ENCODE measurements at regions not wholly inside any gene's neighbourhood (a gene's known extent, or its start where the extent isn't known, plus 50 kb on each side); places are given as distances from the start of the nearest gene placed in this dataset.

DNA sequence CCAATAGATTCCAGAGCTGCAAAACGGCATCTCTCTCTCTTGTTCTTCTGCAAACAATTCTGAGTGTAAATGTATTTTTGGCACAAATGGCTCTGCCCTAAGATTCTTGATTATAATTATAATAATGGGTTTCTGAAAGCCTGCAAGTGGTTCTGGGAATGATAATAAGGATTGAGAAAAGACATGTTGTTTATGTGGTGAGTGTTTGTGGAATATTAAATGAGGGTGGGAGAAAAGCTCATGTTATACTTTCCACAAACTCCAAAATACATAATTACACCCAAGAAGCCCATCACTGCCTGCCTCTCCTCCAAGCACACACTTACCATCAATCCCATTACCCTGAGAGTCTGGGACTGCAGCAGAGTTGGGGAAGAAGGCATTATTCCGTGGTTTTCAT is 460.0 kb upstream of the BRINP1 start:
- DNase-seq (ENCODE audit: low spot score) = no peak

DNA sequence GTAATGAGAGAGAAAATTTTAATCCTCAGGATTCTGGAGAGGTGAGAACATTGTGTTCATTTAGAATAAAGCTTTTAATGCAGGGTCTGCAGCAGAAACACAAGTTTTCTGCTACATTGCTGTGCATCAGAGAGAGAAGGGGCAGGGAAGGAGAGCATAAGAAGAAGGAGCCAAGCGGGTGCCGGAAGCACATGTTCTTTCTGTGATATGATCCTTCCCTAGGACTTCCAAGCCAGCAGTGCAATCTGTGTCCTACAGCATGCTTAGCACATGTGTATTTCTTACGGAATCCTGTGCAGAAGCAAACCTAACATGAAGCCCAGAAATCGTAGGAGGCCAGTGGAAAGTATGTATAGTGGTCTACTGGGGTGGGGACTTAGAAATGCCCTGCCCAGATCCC is 458.3 kb upstream of the BRINP1 start:
- no peak for DNase-seq (ENCODE audit: low spot score)

GRCh38 chr9:119827126-119827525 is 457.9 kb upstream of the BRINP1 start:
- no peak for DNase-seq (ENCODE audit: low spot score)

DNA sequence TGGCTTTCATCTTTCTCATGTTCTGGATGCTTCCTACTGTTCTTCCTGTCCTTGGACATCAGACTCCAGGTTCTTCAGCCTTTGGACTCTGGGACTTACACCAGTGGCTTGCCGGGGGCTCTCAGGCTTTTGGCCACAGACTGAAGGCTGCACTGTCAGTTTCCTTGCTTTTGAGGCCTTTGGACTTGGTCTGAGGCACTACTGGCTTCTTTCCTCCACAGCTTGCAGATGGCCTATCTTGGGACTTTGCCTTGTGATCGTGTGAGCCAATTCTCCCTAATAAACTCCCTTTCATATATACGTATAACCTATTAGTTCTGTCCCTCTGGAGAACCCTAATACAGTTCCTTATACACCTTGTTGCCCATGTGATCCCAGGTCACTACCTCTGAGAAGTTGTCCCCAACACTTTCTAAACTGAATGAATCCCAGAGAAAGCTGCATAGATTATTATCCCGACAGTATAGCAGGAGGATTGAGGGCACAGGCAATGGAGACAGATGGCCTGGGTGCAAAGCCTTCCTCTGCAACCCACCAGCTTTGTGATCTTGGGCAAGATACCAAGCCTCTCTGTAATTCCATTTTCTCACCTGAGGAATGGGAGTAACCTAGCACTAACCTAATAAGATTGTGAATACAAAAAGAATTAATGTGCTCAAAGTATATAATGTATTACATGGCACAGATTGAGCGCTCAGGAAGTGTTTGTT is 449.6 kb upstream of the BRINP1 start:
- DNase-seq (ENCODE audit: low spot score) = no peak

- DNase-seq (ENCODE audit: low spot score) = no peak
Measured at GRCh38 chr9:119810645-119811429, 441.6 kb upstream of the BRINP1 start.

DNA sequence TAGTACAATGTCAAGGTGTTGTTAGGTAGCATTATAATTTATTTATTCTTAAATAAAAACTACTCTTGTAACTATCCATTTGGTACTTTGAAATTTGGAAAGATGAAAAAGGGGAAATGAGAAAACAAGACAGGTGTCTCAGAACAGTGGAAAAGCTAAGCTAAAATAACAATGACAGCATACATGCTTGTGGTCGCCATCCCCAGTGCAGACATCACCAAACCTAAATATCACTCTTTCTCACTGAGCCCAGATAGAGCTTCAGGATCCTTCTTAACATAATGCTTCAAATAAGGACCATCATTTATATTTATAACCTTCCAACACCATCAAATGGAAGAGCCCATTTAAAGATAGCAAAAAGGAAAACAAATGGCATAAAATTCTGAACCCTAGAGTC is 434.4 kb upstream of the BRINP1 start:
- no peak for DNase-seq (ENCODE audit: low spot score)

DNA sequence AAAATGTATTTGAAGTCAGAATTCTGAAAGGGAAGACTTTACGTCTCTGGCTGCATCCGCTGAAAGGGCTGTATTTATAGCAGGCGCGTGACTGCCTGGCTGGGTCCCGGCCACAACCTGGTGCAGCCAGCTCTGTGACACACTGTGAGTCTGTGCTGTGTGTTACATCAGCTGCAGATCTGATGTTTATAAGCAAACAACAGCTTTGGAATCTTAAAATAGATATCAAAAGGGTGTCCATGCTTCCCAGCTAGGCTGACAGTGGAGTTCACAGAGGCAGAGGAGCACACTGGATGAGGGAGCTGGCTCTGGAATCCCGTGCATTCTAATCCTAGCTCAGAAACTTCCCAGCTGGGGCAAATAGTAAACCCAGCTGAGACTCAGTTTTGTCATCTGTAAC is 433.4 kb upstream of the BRINP1 start:
- no peak for DNase-seq (ENCODE audit: low spot score)

DNA sequence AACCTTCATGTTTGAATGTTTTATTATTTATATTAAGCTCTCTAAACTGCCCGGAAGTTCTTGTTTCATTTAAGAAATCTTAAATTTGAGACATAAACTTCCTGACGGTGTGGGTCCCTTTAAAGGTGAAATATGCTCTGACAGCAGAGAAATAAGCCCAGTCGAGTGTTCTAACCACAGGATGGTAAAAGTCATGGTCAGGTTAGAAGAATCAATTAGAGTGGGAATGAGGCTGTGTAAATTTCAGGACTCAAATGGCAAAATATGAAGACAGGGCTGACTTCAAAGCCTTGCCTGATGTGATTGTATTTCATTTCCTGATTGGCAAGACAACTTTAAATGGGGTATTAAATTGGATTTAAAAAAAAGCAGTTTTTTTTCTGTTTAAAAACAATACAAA is 432.9 kb upstream of the BRINP1 start:
- no peak for DNase-seq (ENCODE audit: low spot score)

DNA sequence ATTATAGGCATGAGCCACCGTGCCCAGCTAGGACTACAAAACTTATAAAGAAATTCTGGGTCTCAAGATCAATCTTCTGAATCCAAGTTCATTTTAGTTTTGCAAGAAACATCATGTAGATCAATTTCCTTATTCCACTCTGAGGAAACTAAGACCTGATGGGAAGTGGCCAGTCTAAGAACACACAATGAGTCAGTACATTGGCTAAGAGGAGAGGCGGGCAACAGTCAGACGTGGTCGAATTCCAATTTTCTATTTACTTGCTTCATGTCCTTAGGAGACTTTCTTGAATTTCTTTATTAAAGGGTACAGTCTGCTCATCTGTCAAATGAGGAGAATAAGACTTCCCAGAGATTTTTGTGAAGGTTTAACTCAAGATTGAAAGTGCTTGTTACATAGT is 432.1 kb upstream of the BRINP1 start:
- DNase-seq (ENCODE audit: low spot score) = no peak

DNA sequence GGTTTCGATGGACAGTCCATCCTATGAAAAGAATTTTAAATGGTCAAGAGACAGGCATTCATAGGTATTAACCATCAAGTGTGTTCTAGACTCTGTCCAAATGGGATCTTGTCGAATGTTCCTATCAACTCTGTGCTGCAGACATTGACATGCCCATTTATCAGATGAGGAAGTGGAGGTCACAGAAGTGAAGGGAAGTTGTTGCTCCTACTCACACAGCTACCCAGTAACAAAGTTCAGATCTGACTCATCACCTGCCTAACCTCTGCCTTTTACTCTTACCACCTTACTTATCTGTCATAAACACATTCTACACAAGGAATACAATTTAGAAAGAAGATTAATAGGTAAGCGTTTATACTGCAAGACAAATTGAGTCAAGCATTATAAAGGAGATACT is 426.2 kb upstream of the BRINP1 start:
- DNase-seq (ENCODE audit: low spot score) = no peak

DNA sequence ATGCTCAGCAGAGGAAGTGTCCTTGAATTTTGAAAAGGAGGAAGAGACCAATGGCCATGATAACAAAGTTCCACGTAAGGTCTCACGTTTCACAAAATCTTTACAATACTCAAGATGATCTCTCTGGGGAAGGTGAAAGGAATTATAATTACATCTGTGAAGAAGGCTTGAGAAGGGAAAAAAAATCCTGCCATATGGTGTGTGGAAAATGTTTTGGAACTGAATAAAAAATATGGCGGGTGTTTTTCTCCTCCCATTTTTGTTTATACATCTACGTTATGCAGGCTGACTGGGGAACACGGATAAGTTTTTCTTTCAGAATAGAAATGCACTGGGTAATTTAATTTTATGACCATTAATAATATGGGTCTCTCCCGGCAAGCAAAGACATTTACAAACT is 425.6 kb upstream of the BRINP1 start:
- DNase-seq (ENCODE audit: low spot score) = no peak

DNA sequence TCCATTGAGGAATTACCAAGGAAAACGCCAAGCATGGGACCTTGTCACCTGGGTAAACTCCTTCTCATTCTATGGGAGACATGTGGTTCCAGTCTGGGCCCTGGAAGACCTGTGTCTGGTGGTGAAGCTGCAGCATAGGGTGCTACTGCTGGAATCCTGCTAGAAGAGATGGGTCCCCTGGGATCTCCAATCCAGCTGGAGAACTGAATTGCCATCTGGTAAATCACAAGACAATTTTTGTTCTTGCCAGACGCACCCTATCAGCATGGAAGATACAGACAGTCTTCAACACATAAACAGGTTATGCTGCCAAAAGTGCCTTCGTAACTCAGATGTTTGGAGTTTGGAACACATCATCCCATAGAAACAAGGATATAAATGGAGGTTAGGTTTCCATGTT is 424.0 kb upstream of the BRINP1 start:
- no peak for DNase-seq (ENCODE audit: low spot score)

DNA sequence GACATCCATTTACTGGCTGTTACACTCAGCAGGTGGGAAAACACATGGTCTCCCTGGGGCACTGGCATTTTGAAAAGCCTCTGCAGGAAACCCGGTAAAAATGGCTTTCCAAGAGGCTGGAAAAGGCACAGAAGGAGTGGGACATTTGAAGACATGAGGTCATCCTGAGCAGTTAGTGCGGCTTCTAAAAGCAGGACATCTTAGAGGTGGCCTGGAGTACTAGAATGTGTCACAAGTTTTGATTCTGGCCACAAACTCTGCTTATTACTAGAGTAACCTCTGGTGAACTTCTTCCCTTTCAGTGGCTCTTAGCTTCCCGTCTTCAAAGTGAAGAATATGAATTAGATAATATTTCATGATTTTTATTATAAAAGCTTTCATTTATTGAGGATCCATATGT is 423.0 kb upstream of the BRINP1 start:
- DNase-seq (ENCODE audit: low spot score) = no peak

GRCh38 chr9:119789987-119790386 is 420.8 kb upstream of the BRINP1 start:
- no peak for DNase-seq (ENCODE audit: low spot score)

DNA sequence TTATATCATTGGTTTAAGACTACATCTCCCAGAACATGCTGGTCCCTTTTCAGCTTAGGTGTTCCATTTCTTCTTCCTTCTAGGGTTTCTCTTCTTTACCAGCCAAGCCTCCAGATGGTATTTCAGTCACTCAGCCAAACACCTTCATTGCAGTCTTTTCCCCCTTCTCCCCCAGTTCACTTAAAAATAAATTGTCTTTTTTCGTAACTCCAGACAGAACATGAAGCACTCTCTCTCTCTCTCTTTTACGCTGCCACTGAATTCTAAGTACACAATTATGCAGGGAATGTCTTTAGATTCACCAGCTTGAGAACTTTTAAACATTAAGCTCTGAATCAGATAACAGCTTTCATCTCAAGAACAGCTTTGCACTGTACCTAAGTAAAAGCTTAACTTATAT is 419.7 kb upstream of the BRINP1 start:
- DNase-seq (ENCODE audit: low spot score) = no peak

- no peak for DNase-seq (ENCODE audit: low spot score)
Measured at GRCh38 chr9:119781886-119782285, 412.7 kb upstream of the BRINP1 start.

DNA sequence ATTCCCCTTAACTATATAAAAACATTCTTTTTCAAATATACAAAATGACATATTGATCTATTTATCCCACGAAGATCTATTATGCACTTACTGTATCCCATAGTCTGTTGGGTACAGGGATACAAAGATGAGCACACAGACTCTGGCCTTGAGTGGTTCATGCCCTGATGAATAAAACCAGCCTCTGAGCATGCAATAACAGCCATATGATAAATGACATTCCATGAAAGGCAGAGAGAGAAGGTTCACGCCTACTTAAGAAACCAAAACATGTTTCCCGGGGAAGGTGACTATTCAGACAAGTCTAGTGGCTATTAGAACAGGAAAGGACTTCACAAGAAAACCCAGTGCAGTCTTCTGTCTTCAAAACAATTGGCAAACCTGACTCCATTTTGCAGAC is 406.2 kb upstream of the BRINP1 start:
- DNase-seq (ENCODE audit: low spot score) = no peak

DNA sequence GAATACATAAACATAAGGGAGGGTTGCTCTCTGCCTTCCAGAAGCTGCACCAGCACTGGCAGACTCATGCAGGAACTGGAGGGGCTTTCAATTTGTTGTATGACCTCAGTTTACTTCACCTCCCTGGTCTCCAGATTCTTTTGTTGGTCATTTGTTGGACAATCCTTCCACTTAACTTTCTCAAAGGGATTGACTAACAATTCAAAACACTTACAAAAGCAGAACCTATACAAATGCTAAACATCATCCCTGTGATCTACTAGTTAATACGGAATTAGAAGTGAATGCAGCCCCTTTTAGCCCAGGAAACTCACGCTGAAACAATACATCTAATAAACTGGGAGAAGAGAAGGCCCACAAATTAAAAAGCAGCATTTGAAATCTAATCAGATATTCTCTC is 404.6 kb upstream of the BRINP1 start:
- no peak for DNase-seq (ENCODE audit: low spot score)

- no peak for DNase-seq (ENCODE audit: low spot score)
Measured at GRCh38 chr9:119771341-119771740, 402.1 kb upstream of the BRINP1 start.

DNA sequence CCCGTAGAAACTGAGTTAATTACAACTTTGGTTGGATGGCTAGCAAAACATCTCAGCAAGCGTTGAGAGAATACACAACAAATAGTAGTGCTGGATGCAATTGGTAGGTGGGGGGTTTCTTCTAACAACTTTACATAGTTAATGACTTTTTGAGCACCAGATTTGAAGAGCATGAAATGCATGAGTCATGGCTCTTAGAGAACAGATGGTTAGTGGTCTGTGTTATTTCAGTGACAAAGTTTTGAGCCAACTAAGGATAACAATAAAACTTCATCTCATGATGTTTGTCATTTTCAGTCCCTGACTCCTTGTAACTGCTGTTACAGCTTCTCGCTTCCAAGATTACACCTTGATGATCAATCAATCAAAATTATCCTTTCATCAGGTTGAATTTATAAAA is 399.0 kb upstream of the BRINP1 start:
- no peak for DNase-seq (ENCODE audit: low spot score)

- DNase-seq (ENCODE audit: low spot score) = no peak
Measured at GRCh38 chr9:119765632-119766175, 396.5 kb upstream of the BRINP1 start.

- no peak for DNase-seq (ENCODE audit: low spot score)
Measured at GRCh38 chr9:119763260-119763659, 394.0 kb upstream of the BRINP1 start.

DNA sequence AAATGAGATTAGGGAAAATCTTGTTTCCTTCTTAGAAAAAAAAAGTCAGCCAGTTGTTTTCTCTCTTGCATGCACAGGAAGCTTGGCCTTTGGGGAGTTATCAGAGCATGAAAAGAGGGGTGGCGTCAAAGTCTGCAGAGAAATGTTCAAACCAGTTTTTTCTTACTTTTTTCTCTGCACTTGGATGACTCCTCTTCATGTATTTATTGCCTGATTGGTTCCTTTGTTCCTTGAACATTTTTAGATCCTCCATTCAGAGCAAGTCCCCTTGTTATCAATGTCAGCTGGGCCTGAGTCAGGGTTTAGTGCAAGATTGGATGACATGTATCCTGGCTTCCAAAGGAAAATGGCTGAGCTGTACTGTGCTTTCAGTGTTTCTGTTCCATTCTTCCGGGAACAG is 392.6 kb upstream of the BRINP1 start:
- no peak for DNase-seq (ENCODE audit: low spot score)

GRCh38 chr9:119758990-119759389 is 389.8 kb upstream of the BRINP1 start:
- no peak for DNase-seq (ENCODE audit: low spot score)
